ENCODE measurements at regions not wholly inside any gene's neighbourhood (a gene's known extent, or its start where the extent isn't known, plus 50 kb on each side); places are given as distances from the start of the nearest gene placed in this dataset.

DNA sequence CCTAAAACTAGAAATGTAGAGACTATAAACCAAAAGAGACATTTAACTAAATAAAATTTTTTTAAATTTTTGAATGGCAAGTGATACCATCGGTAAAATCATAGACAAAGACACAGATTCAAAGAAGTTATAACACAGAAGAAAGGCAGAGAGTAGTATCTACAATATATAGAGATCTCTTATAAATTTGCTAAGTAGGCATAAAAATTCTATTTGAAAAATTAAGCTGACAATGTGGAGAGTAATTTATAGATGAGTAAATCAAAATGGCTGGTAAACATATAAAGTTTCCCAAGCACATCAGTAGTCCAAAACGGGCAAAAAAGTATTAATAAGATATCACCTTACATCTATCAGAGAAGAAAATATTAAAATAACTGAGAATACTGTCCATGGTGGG is 1061.0 kb downstream of the ADGRL2 start:
- TF ChIP-seq CTCF (IDR thresholded peaks at IDR 0.05) (no peak), POLR2A (IDR thresholded peaks at IDR 0.05) (no peak), EP300 (IDR thresholded peaks at IDR 0.05; ENCODE audit: low read depth) (no peak)
